GM18511 (cell line): ENCODE measurements at regions not wholly inside any gene's neighbourhood (a gene's known extent, or its start where the extent isn't known, plus 50 kb on each side); places are given as distances from the start of the nearest gene placed in this dataset.
A peak's percentile ranks its signal among the peaks of the same experiment; 100 is the strongest.
"Not testable (repeated sequence)": the region's sequence is repeated elsewhere in the genome, so short reads cannot be mapped to it uniquely, and the experiment has no call there.

Experiments used
- ATAC-seq: cut with Tn5 transposase; IDR thresholded peaks from one replicate; pipeline ENCODE4 v1.9.1; 2021; ENCODE audit warnings: mild to moderate bottlenecking, moderate library complexity; ENCODE audit not compliant: unreplicated experiment

GRCh38 chr1:10938741-10939417 lies 73.6 kb upstream of the TARDBP start:
- no peak for ATAC-seq

- peak; percentile 71 for ATAC-seq
These were observed 72.6 kb upstream of the TARDBP start for GRCh38 chr1:10939654-10940450.

- ATAC-seq: no peak
These were observed 72.0 kb upstream of the TARDBP start for GRCh38 chr1:10940451-10940804.

GRCh38 chr1:10940838-10941237 lies 71.6 kb upstream of the TARDBP start:
- no peak for ATAC-seq

GRCh38 chr1:10941891-10942541 lies 70.4 kb upstream of the TARDBP start:
- no peak for ATAC-seq

GRCh38 chr1:10942542-10942912 lies 69.9 kb upstream of the TARDBP start:
- ATAC-seq: no peak

- no peak for ATAC-seq
These were observed 69.4 kb upstream of the TARDBP start for GRCh38 chr1:10943041-10943440.

- no peak for ATAC-seq
These were observed 68.3 kb upstream of the TARDBP start for GRCh38 chr1:10943991-10944730.

- ATAC-seq: no peak
These were observed 66.4 kb upstream of the TARDBP start for GRCh38 chr1:10945991-10946509.

GRCh38 chr1:10947181-10947580 lies 65.3 kb upstream of the TARDBP start:
- no peak for ATAC-seq

- ATAC-seq: no peak
These were observed 64.6 kb upstream of the TARDBP start for GRCh38 chr1:10947691-10948462.

GRCh38 chr1:10948463-10948775 lies 64.0 kb upstream of the TARDBP start:
- no peak for ATAC-seq

- no peak for ATAC-seq
These were observed 61.9 kb upstream of the TARDBP start for GRCh38 chr1:10950316-10951172.

GRCh38 chr1:10951298-10951697 lies 61.2 kb upstream of the TARDBP start:
- ATAC-seq: not testable (repeated sequence)

GRCh38 chr1:10951961-10952360 lies 60.5 kb upstream of the TARDBP start:
- no peak for ATAC-seq

- ATAC-seq: no peak
These were observed 58.8 kb upstream of the TARDBP start for GRCh38 chr1:10953505-10954193.

- no peak for ATAC-seq
These were observed 55.3 kb upstream of the TARDBP start for GRCh38 chr1:10957133-10957532.

GRCh38 chr1:10958614-10959013 lies 53.8 kb upstream of the TARDBP start:
- ATAC-seq: no peak
